CD4-positive, CD25-positive, alpha-beta regulatory T cell (primary cell): ENCODE measurements at regions not wholly inside any gene's neighbourhood (a gene's known extent, or its start where the extent isn't known, plus 50 kb on each side); places are given as distances from the start of the nearest gene placed in this dataset.

ENCODE experiments used
- ATAC-seq, 2 donors: fragments of 150-1000 bp; cut with Tn5 transposase; one replicate each; pipeline ENCODE4 v1.10.0; 2021; ENCODE audit warnings: low read depth in 2 of 2, moderate number of reproducible peaks in 2 of 2, moderate library complexity in 1 of 2
- DNase-seq, 3 donors: peaks; one replicate each; pipeline versions ENCODE4 v3.0.0 to v3.0.0-alpha.2; 2012 to 2022; ENCODE audit warnings: mixed read lengths in 1 of 3
- H3K27ac ChIP-seq: one replicate; pipeline ENCODE4 v1.7.0; 2013; ENCODE audit warnings: mild to moderate bottlenecking, low read length; ENCODE audit not compliant: insufficient read depth, poor library complexity, severe bottlenecking
- H3K27me3 ChIP-seq: one replicate; pipeline ENCODE4 v1.7.0; 2013; ENCODE audit warnings: low read length; ENCODE audit not compliant: control insufficient read depth, insufficient read depth
- H3K36me3 ChIP-seq: one replicate; pipeline ENCODE4 v1.7.0; 2013; ENCODE audit warnings: mild to moderate bottlenecking, low read length, moderate library complexity; ENCODE audit not compliant: control insufficient read depth, insufficient read depth
- H3K4me1 ChIP-seq: 2 replicates; pipeline ENCODE4 v1.7.0; 2013; ENCODE audit warnings: mild to moderate bottlenecking, low read length; ENCODE audit not compliant: insufficient read depth, control insufficient read depth, poor library complexity, severe bottlenecking
- H3K4me3 ChIP-seq: one replicate; pipeline ENCODE4 v1.7.0; 2013; ENCODE audit warnings: low read depth, mild to moderate bottlenecking, low read length, moderate library complexity
- H3K9me3 ChIP-seq, 2 experiments: 1 replicate in 1 of 2; 2 replicates in 1 of 2; pipeline ENCODE4 v1.7.0; 2013; ENCODE audit warnings: low read length in 2 of 2, mild to moderate bottlenecking in 1 of 2, moderate library complexity in 1 of 2; ENCODE audit not compliant: control insufficient read depth in 2 of 2
- H3K27ac Mint-ChIP-seq, 3 donors: one replicate each; pipeline ENCODE4 v1.8.0; 2020 to 2022; ENCODE audit warnings: mild to moderate bottlenecking in 3 of 3, mixed read lengths in 3 of 3, moderate library complexity in 2 of 3
- H3K27me3 Mint-ChIP-seq: one replicate; pipeline ENCODE4 v1.8.0; 2022; ENCODE audit warnings: mild to moderate bottlenecking, mixed read lengths
- H3K36me3 Mint-ChIP-seq: one replicate; pipeline ENCODE4 v1.8.0; 2020; ENCODE audit warnings: mixed read lengths
- H3K4me1 Mint-ChIP-seq, 4 donors: one replicate each; pipeline ENCODE4 v1.8.0; 2020 to 2022; ENCODE audit warnings: mixed read lengths in 4 of 4, mild to moderate bottlenecking in 1 of 4
- H3K4me3 Mint-ChIP-seq, 4 donors: one replicate each; pipeline ENCODE4 v1.8.0; 2020 to 2022; ENCODE audit warnings: mild to moderate bottlenecking in 4 of 4, mixed read lengths in 4 of 4, moderate library complexity in 3 of 4
- H3K9me3 Mint-ChIP-seq, 7 donors: one replicate each; pipeline ENCODE4 v1.8.0; 2020 to 2022; ENCODE audit warnings: mixed read lengths in 7 of 7, mild to moderate bottlenecking in 3 of 7, moderate library complexity in 2 of 7

- Histone ChIP-seq H3K9me3 (no peaks in the 10 kb centered on the region), H3K4me1 (no peaks in the 10 kb centered on the region), H3K27ac (no peak overlapping the region), H3K27me3 (no peaks in the 10 kb centered on the region), H3K4me3 (no peak overlapping the region), H3K36me3 (no peaks in the 10 kb centered on the region)
- Mint-ChIP-seq H3K4me3 (no peak overlapping the region), H3K4me1 (no peaks in the 10 kb centered on the region), H3K36me3 (no peaks in the 10 kb centered on the region), H3K9me3 (peaks cover 0 to 12% (median 2%) of the 10 kb centered on the region in 7 donors), H3K27me3 (no peaks in the 10 kb centered on the region), H3K27ac (no peak overlapping the region)
- no peak for DNase-seq
- ATAC-seq, result no peak
These were observed 258.0 kb upstream of the ZSWIM2 start for GRCh38 chr2:187107001-187107400.

GRCh38 chr2:187105218-187105617 is 256.2 kb upstream of the ZSWIM2 start:
- no peak for DNase-seq
- Histone ChIP-seq H3K36me3 (no peaks in the 10 kb centered on the region), H3K27me3 (no peaks in the 10 kb centered on the region), H3K9me3 (no peaks in the 10 kb centered on the region), H3K4me1 (no peaks in the 10 kb centered on the region), H3K4me3 (no peak overlapping the region), H3K27ac (no peak overlapping the region)
- Mint-ChIP-seq H3K27me3 (no peaks in the 10 kb centered on the region), H3K36me3 (no peaks in the 10 kb centered on the region), H3K4me1 (no peaks in the 10 kb centered on the region), H3K4me3 (no peak overlapping the region), H3K27ac (no peak overlapping the region), H3K9me3 (peaks cover 0 to 6% (median 0%) of the 10 kb centered on the region in 7 donors)
- no peak for ATAC-seq

- Mint-ChIP-seq H3K36me3 (no peaks in the 10 kb centered on the region), H3K27ac (no peak overlapping the region), H3K4me1 (no peaks in the 10 kb centered on the region), H3K27me3 (no peaks in the 10 kb centered on the region), H3K9me3 (peaks cover 0 to 6% (median 2%) of the 10 kb centered on the region in 7 donors), H3K4me3 (no peak overlapping the region)
- no peaks in the 10 kb centered on the region for H3K4me1 ChIP-seq
- H3K27me3 ChIP-seq, result no peaks in the 10 kb centered on the region
- no peaks in the 10 kb centered on the region for H3K9me3 ChIP-seq
- no peaks in the 10 kb centered on the region for H3K36me3 ChIP-seq
- no peak overlapping the region for H3K27ac ChIP-seq
- ATAC-seq (no peak), DNase-seq (no peak)
- H3K4me3 ChIP-seq, result no peak overlapping the region
These were observed 253.4 kb upstream of the ZSWIM2 start for GRCh38 chr2:187102381-187102780.

GRCh38 chr2:187098154-187098553 is 249.2 kb upstream of the ZSWIM2 start:
- Histone ChIP-seq H3K4me3 (no peak overlapping the region), H3K9me3 (no peaks in the 10 kb centered on the region), H3K27ac (no peak overlapping the region), H3K4me1 (no peaks in the 10 kb centered on the region), H3K27me3 (no peaks in the 10 kb centered on the region), H3K36me3 (no peaks in the 10 kb centered on the region)
- no peaks in the 10 kb centered on the region for H3K36me3 Mint-ChIP-seq
- H3K27me3 Mint-ChIP-seq, result no peaks in the 10 kb centered on the region
- H3K9me3 Mint-ChIP-seq, result peaks cover 0 to 5% (median 3%) of the 10 kb centered on the region in 7 donors
- no peak for ATAC-seq
- DNase-seq, result no peak
- no peaks in the 10 kb centered on the region for H3K4me1 Mint-ChIP-seq
- H3K27ac Mint-ChIP-seq, result no peak overlapping the region
- no peak overlapping the region for H3K4me3 Mint-ChIP-seq

DNA sequence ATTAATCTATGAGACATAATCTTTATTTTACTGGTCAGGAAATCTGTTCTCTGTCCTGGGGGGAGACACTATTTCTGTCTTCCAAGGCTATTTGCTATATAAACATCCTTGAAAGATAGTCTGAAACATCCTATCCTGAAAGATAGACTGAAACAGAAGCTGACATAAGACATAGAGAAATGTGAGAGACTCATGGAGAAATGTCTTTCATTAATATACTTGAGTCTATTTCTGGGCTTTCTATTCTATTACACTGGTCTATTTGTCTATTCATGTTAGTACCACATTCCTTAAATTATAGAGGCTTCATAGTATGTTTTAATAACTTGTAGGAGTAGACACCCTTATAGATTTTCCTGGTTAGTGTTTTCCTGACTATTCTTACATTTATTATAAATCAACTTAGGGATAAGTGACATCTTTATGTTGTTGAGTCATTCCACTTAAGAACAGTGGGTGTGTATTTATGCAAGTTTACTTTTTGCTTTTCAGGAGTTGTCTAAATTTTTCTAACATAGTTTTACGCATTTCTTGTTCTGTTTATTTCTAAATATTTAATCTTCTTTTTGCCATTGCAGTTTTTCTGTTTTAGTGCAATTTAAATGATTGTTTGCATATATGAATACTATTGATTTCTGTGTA is 244.9 kb upstream of the ZSWIM2 start:
- ATAC-seq (no peak), DNase-seq (no peak)
- Mint-ChIP-seq H3K4me1 (no peaks in the 10 kb centered on the region), H3K4me3 (no peak overlapping the region), H3K9me3 (peaks cover 0 to 17% (median 5%) of the 10 kb centered on the region in 7 donors), H3K36me3 (no peaks in the 10 kb centered on the region), H3K27me3 (no peaks in the 10 kb centered on the region), H3K27ac (no peak overlapping the region)
- Histone ChIP-seq H3K9me3 (no peaks in the 10 kb centered on the region), H3K4me3 (no peak overlapping the region), H3K27ac (no peak overlapping the region), H3K36me3 (no peaks in the 10 kb centered on the region), H3K4me1 (no peaks in the 10 kb centered on the region), H3K27me3 (no peaks in the 10 kb centered on the region)

DNA sequence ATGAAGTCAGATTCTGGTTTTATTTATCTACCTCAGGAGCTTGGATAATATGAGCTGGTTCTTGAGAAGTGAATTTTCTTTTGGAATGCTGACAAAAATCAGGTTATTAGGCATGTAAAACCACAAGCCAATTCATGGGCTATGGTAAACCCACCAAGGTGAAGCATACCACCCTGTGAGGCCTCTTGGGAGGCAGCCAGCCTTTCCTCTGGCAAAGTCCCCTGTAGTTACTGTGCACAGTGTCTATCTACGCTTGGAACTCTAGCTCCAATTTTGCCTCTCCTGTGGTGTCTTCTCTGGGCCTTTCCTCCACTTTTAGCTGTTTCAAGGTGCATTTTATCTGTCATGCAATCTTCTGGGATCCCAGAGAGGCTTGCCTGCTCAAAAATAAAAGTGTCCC is 242.7 kb upstream of the ZSWIM2 start:
- H3K36me3 Mint-ChIP-seq, result no peaks in the 10 kb centered on the region
- ATAC-seq (no peak), DNase-seq (no peak)
- no peaks in the 10 kb centered on the region for H3K27me3 Mint-ChIP-seq
- H3K4me3 Mint-ChIP-seq, result no peak overlapping the region
- H3K36me3 ChIP-seq, result no peaks in the 10 kb centered on the region
- no peak overlapping the region for H3K27ac ChIP-seq
- no peaks in the 10 kb centered on the region for H3K27me3 ChIP-seq
- H3K27ac Mint-ChIP-seq, result no peak overlapping the region
- H3K4me1 Mint-ChIP-seq, result no peaks in the 10 kb centered on the region
- no peaks in the 10 kb centered on the region for H3K4me1 ChIP-seq
- H3K9me3 Mint-ChIP-seq, result peaks cover 0 to 23% (median 5%) of the 10 kb centered on the region in 7 donors
- H3K4me3 ChIP-seq, result no peak overlapping the region
- H3K9me3 ChIP-seq, result no peaks in the 10 kb centered on the region

GRCh38 chr2:187084524-187084923 is 235.6 kb upstream of the ZSWIM2 start:
- peaks cover 0 to 13% (median 4%) of the 10 kb centered on the region in 7 donors for H3K9me3 Mint-ChIP-seq
- no peaks in the 10 kb centered on the region for H3K36me3 Mint-ChIP-seq
- no peak for DNase-seq

DNA sequence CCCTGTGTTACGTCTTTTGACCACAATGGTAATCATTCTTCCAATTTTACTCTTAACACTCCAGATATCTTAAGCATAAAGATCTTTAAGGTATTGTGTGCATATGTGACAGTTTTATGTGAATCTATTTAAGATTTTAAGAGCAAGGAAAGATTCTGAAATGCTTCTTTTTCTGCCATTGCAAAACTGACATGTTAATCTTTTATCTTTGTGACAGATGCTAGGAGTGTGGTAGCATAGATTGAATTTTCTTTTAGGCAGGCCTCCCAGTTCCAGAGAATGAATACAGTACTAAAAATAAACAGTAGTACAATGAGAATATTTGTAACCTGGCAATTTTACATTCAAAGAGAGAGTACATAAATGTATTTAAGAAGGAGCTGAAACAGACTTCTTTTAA is 232.5 kb upstream of the ZSWIM2 start:
- Mint-ChIP-seq H3K4me3 (no peak overlapping the region), H3K27ac (no peak overlapping the region)
- ATAC-seq, result no peak

More at GRCh38 chr2:187084524-187084923, 235.6 kb upstream of the ZSWIM2 start:
- H3K4me3 ChIP-seq, result no peak overlapping the region
- no peaks in the 10 kb centered on the region for H3K27me3 ChIP-seq
- ATAC-seq, result no peak
- Mint-ChIP-seq H3K27ac (no peak overlapping the region), H3K4me3 (no peak overlapping the region), H3K4me1 (no peaks in the 10 kb centered on the region), H3K27me3 (no peaks in the 10 kb centered on the region)
- H3K36me3 ChIP-seq, result no peaks in the 10 kb centered on the region
- no peaks in the 10 kb centered on the region for H3K9me3 ChIP-seq
- no peak overlapping the region for H3K27ac ChIP-seq
- no peaks in the 10 kb centered on the region for H3K4me1 ChIP-seq

More for the DNA sequence above, 232.5 kb upstream of the ZSWIM2 start:
- Histone ChIP-seq H3K27ac (no peak overlapping the region), H3K4me1 (no peaks in the 10 kb centered on the region), H3K27me3 (no peaks in the 10 kb centered on the region), H3K36me3 (no peaks in the 10 kb centered on the region), H3K4me3 (no peak overlapping the region), H3K9me3 (no peaks in the 10 kb centered on the region)
- no peaks in the 10 kb centered on the region for H3K27me3 Mint-ChIP-seq
- no peaks in the 10 kb centered on the region for H3K36me3 Mint-ChIP-seq
- no peak for DNase-seq
- H3K4me1 Mint-ChIP-seq, result no peaks in the 10 kb centered on the region
- peaks cover 0 to 9% (median 1%) of the 10 kb centered on the region in 7 donors for H3K9me3 Mint-ChIP-seq
